ENCODE measurements at regions not wholly inside any gene's neighbourhood (a gene's known extent, or its start where the extent isn't known, plus 50 kb on each side); places are given as distances from the start of the nearest gene placed in this dataset.

GRCh38 chr7:17700138-17700537 lies 240.2 kb downstream of the SNX13 start:
- TF ChIP-seq CTCF (IDR thresholded peaks at IDR 0.05) = no peak
- no peak for TF ChIP-seq POLR2A (IDR thresholded peaks at IDR 0.05)
